Caco-2 (cell line): ENCODE measurements at regions not wholly inside any gene's neighbourhood (a gene's known extent, or its start where the extent isn't known, plus 50 kb on each side); places are given as distances from the start of the nearest gene placed in this dataset.

Experiments
- BruUV-seq: library from RNA; stranded (reverse); fragments of 400-500 nt; replicated peaks from 2 replicates; lab custom pipeline; 2021; lab: Mats Ljungman, UMichigan
- CTCF ChIA-PET: fragments of 300-600 bp; sonication (Branson Sonifier 250); formaldehyde crosslinking; loops from one replicate; lab custom pipeline; 2022; ENCODE audit warnings: antibody characterized with exemption; lab: Charles Lee
- POLR2A ChIA-PET: fragments of 300-600 bp; sonication (Branson Sonifier 250); formaldehyde crosslinking; loops from one replicate; lab custom pipeline; 2022; ENCODE audit warnings: antibody characterized with exemption; lab: Charles Lee
- DNase-seq, 2 experiments: peaks; one replicate each; pipeline versions ENCODE4 v3.0.0 to v3.0.0-alpha.2; 2020 to 2022
- H3K27me3 ChIP-seq: replicated peaks from 2 replicates; pipeline ENCODE4 v1.6.0; 2011; ENCODE audit warnings: low read length; ENCODE audit not compliant: control insufficient read depth, insufficient read depth
- H3K36me3 ChIP-seq: 2 replicates; pipeline ENCODE4 v1.5.1; 2011; ENCODE audit warnings: low read length; ENCODE audit not compliant: control insufficient read depth, insufficient read depth
- H3K4me1 ChIP-seq: fragments of 250-450 bp; sonication (Bioruptor Pico); 2 replicates; pipeline ENCODE4 v1.5.1; 2020; ENCODE audit warnings: mild to moderate bottlenecking
- H3K4me3 ChIP-seq: 2 replicates; pipeline ENCODE4 v1.5.1; 2011; ENCODE audit warnings: low read depth, mild to moderate bottlenecking, control low read depth, low read length
- H3K9me3 ChIP-seq: fragments of 250-450 bp; sonication (Bioruptor Pico); 2 replicates; pipeline ENCODE4 v1.5.1; 2020; ENCODE audit warnings: mild to moderate bottlenecking, moderate library complexity
- H3K27ac Mint-ChIP-seq: one replicate; pipeline ENCODE4 v1.8.0; 2022; ENCODE audit warnings: mixed read lengths; ENCODE audit not compliant: unreplicated experiment
- H3K27me3 Mint-ChIP-seq: one replicate; pipeline ENCODE4 v1.8.0; 2022; ENCODE audit warnings: mixed read lengths; ENCODE audit not compliant: insufficient read depth, unreplicated experiment
- H3K36me3 Mint-ChIP-seq: one replicate; pipeline ENCODE4 v1.8.0; 2022; ENCODE audit warnings: mild to moderate bottlenecking, mixed read lengths; ENCODE audit not compliant: insufficient read depth, unreplicated experiment
- H3K4me1 Mint-ChIP-seq: one replicate; pipeline ENCODE4 v1.8.0; 2022; ENCODE audit warnings: low read depth, mixed read lengths; ENCODE audit not compliant: unreplicated experiment
- H3K4me3 Mint-ChIP-seq: one replicate; pipeline ENCODE4 v1.8.0; 2022; ENCODE audit warnings: mild to moderate bottlenecking, moderate library complexity, mixed read lengths; ENCODE audit not compliant: unreplicated experiment
- H3K9me3 Mint-ChIP-seq: one replicate; pipeline ENCODE4 v1.8.0; 2022; ENCODE audit warnings: mixed read lengths; ENCODE audit not compliant: unreplicated experiment
- CTCF ChIP-seq, 2 experiments: fragments of 200-600 bp in 1 of 2; IDR thresholded peaks; 1 replicate in 1 of 2; 2 replicates in 1 of 2; pipeline versions ENCODE4 v1.5.1 to v1.8.0; 2011 to 2022; ENCODE audit warnings: antibody characterized with exemption in 1 of 2, control low read depth in 1 of 2, inconsistent platforms in 1 of 2, low read depth in 1 of 2, low read length in 1 of 2, mild to moderate bottlenecking in 1 of 2, moderate library complexity in 1 of 2; ENCODE audit not compliant: insufficient read depth in 1 of 2, severe bottlenecking in 1 of 2, unreplicated experiment in 1 of 2
- intact Hi-C: fragments of 100-400 bp; cut with micrococcal nuclease; formaldehyde crosslinking; loops from one replicate; pipeline ENCODE4 v1.10.0; 2022; ENCODE audit not compliant: unreplicated experiment

GRCh38 chr1:83802460-83803152 lies 196.3 kb downstream of the TTLL7 start:
- H3K4me1 Mint-ChIP-seq: peaks cover 7% of the 10 kb centered on the region
- TF ChIP-seq CTCF (IDR thresholded peaks at IDR 0.05; ENCODE audit: insufficient read depth in 1 of 2, low read depth in 1 of 2, low read length in 1 of 2, severe bottlenecking in 1 of 2, unreplicated experiment in 1 of 2): no peak
- H3K27ac Mint-ChIP-seq: no peak overlapping the region
- no TSS peak for BruUV-seq
- no peak overlapping the region for H3K4me3 Mint-ChIP-seq
- CTCF ChIA-PET: no interaction called here
- H3K27me3 Mint-ChIP-seq: peaks cover 3% of the 10 kb centered on the region
- Histone ChIP-seq H3K27me3 (no peaks in the 10 kb centered on the region), H3K4me3 (no peak overlapping the region), H3K4me1 (no peaks in the 10 kb centered on the region), H3K9me3 (no peaks in the 10 kb centered on the region), H3K36me3 (no peaks in the 10 kb centered on the region)
- H3K36me3 Mint-ChIP-seq: no peaks in the 10 kb centered on the region
- intact Hi-C loops: no loop called here
- no peak for DNase-seq
- POLR2A ChIA-PET: no interaction called here
- H3K9me3 Mint-ChIP-seq: no peaks in the 10 kb centered on the region

- no peak overlapping the region for H3K4me3 Mint-ChIP-seq
- Histone ChIP-seq H3K4me3 (no peak overlapping the region), H3K36me3 (no peaks in the 10 kb centered on the region), H3K9me3 (no peaks in the 10 kb centered on the region), H3K4me1 (no peaks in the 10 kb centered on the region), H3K27me3 (no peaks in the 10 kb centered on the region)
- no peaks in the 10 kb centered on the region for H3K9me3 Mint-ChIP-seq
- no TSS peak for BruUV-seq
- CTCF ChIA-PET: no interaction called here
- no peak for DNase-seq
- no peak overlapping the region for H3K27ac Mint-ChIP-seq
- intact Hi-C loops: no loop called here
- H3K27me3 Mint-ChIP-seq: peaks cover 3% of the 10 kb centered on the region
- POLR2A ChIA-PET: no interaction called here
- peaks cover 7% of the 10 kb centered on the region for H3K4me1 Mint-ChIP-seq
- no peak for TF ChIP-seq CTCF (IDR thresholded peaks at IDR 0.05; ENCODE audit: insufficient read depth in 1 of 2, low read depth in 1 of 2, low read length in 1 of 2, severe bottlenecking in 1 of 2, unreplicated experiment in 1 of 2)
- no peaks in the 10 kb centered on the region for H3K36me3 Mint-ChIP-seq
Observed at GRCh38 chr1:83802023-83802422, 196.9 kb downstream of the TTLL7 start.

GRCh38 chr1:83800066-83800465 lies 198.9 kb downstream of the TTLL7 start:
- POLR2A ChIA-PET: no interaction called here

More at GRCh38 chr1:83800066-83800465, 198.9 kb downstream of the TTLL7 start:
- intact Hi-C loops: no loop called here
- H3K4me1 Mint-ChIP-seq: peaks cover 7% of the 10 kb centered on the region
- Histone ChIP-seq H3K36me3 (no peaks in the 10 kb centered on the region), H3K27me3 (no peaks in the 10 kb centered on the region), H3K9me3 (no peaks in the 10 kb centered on the region), H3K4me1 (no peaks in the 10 kb centered on the region), H3K4me3 (no peak overlapping the region)
- BruUV-seq: no TSS peak
- no peak overlapping the region for H3K4me3 Mint-ChIP-seq
- H3K27me3 Mint-ChIP-seq: no peaks in the 10 kb centered on the region
- H3K27ac Mint-ChIP-seq: no peak overlapping the region
- CTCF ChIA-PET: no interaction called here
- H3K36me3 Mint-ChIP-seq: no peaks in the 10 kb centered on the region
- no peaks in the 10 kb centered on the region for H3K9me3 Mint-ChIP-seq
- DNase-seq: no peak
- TF ChIP-seq CTCF (IDR thresholded peaks at IDR 0.05; ENCODE audit: insufficient read depth in 1 of 2, low read depth in 1 of 2, low read length in 1 of 2, severe bottlenecking in 1 of 2, unreplicated experiment in 1 of 2): no peak
